Gastroesophageal sphincter (tissue), 3 donors: ENCODE measurements at regions not wholly inside any gene's neighbourhood (a gene's known extent, or its start where the extent isn't known, plus 50 kb on each side); places are given as distances from the start of the nearest gene placed in this dataset.

Experiments
- CTCF ChIP-seq, 4 experiments: fragments of 200-600 bp in 2 of 4; fragments of 450-650 bp in 2 of 4; sonication (generic) in 1 of 4; IDR thresholded peaks; one replicate each; pipeline ENCODE4 v1.5.1; 2017 to 2019; ENCODE audit warnings: antibody characterized with exemption in 4 of 4, mild to moderate bottlenecking in 2 of 4, moderate library complexity in 2 of 4
- EP300 ChIP-seq: sonication (generic); formaldehyde crosslinking; IDR thresholded peaks from one replicate; pipeline ENCODE4 v1.6.1; 2017; ENCODE audit warnings: antibody characterized with exemption, mild to moderate bottlenecking
- POLR2AphosphoS5 ChIP-seq: sonication (generic); formaldehyde crosslinking; IDR thresholded peaks from one replicate; pipeline ENCODE4 v1.6.1; 2017; ENCODE audit warnings: antibody characterized with exemption

- TF ChIP-seq CTCF (IDR thresholded peaks at IDR 0.05) = no peak
- TF ChIP-seq EP300 = no peak
- no peak for TF ChIP-seq POLR2AphosphoS5
Observed at GRCh38 chr5:61974680-61975079, 331.3 kb upstream of the KIF2A start.
